ENCODE measurements at regions not wholly inside any gene's neighbourhood (a gene's known extent, or its start where the extent isn't known, plus 50 kb on each side); places are given as distances from the start of the nearest gene placed in this dataset.

GRCh38 chr12:92634730-92635129 is 68.1 kb upstream of the PLEKHG7 start:
- Histone ChIP-seq H3K4me3 (ENCODE audit: low read depth, low read length, poor library complexity, severe bottlenecking) (no peak overlapping the region), H3K27me3 (replicated peaks; ENCODE audit: insufficient read depth, low read depth, low read length, poor library complexity) (no peaks in the 10 kb centered on the region), H3K9me3 (ENCODE audit: low read depth, low read length, poor library complexity, severe bottlenecking) (no peaks in the 10 kb centered on the region), H3K4me1 (ENCODE audit: insufficient read depth, low read length, poor library complexity, severe bottlenecking) (no peaks in the 10 kb centered on the region), H3K27ac (ENCODE audit: low read depth, low read length, poor library complexity, severe bottlenecking) (no peak overlapping the region), H3K36me3 (ENCODE audit: insufficient read depth, low read length, poor library complexity, severe bottlenecking) (no peaks in the 10 kb centered on the region)
- POLR2A ChIA-PET (ENCODE audit: low non-redundant PET) = no interaction called here
- CTCF ChIA-PET = no interaction called here
- no peak for DNase-seq (ENCODE audit: low spot score)
- no TSS peak for BruUV-seq (replicated peaks)
- intact Hi-C loops (cut with micrococcal nuclease; ENCODE audit: unreplicated experiment) = no loop called here
- no peak for TF ChIP-seq EZH2 (IDR thresholded peaks at IDR 0.05; ENCODE audit: borderline replicate concordance, low read depth, low read length, poor library complexity, severe bottlenecking)
- TF ChIP-seq, protein P1, sequence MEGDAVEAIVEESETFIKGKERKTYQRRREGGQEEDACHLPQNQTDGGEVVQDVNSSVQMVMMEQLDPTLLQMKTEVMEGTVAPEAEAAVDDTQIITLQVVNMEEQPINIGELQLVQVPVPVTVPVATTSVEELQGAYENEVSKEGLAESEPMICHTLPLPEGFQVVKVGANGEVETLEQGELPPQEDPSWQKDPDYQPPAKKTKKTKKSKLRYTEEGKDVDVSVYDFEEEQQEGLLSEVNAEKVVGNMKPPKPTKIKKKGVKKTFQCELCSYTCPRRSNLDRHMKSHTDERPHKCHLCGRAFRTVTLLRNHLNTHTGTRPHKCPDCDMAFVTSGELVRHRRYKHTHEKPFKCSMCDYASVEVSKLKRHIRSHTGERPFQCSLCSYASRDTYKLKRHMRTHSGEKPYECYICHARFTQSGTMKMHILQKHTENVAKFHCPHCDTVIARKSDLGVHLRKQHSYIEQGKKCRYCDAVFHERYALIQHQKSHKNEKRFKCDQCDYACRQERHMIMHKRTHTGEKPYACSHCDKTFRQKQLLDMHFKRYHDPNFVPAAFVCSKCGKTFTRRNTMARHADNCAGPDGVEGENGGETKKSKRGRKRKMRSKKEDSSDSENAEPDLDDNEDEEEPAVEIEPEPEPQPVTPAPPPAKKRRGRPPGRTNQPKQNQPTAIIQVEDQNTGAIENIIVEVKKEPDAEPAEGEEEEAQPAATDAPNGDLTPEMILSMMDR (conservative IDR thresholded peaks at IDR 0.05; ENCODE audit: low read depth, low read length) = no peak

- no TSS peak for BruUV-seq (replicated peaks)
- TF ChIP-seq EZH2 (IDR thresholded peaks at IDR 0.05; ENCODE audit: borderline replicate concordance, low read depth, low read length, poor library complexity, severe bottlenecking) = no peak
- TF ChIP-seq, protein P1 (conservative IDR thresholded peaks at IDR 0.05; ENCODE audit: low read depth, low read length) = no peak
- Histone ChIP-seq H3K27ac (ENCODE audit: low read depth, low read length, poor library complexity, severe bottlenecking) (no peak overlapping the region), H3K4me3 (ENCODE audit: low read depth, low read length, poor library complexity, severe bottlenecking) (no peak overlapping the region), H3K36me3 (ENCODE audit: insufficient read depth, low read length, poor library complexity, severe bottlenecking) (no peaks in the 10 kb centered on the region), H3K4me1 (ENCODE audit: insufficient read depth, low read length, poor library complexity, severe bottlenecking) (no peaks in the 10 kb centered on the region), H3K9me3 (ENCODE audit: low read depth, low read length, poor library complexity, severe bottlenecking) (no peaks in the 10 kb centered on the region), H3K27me3 (replicated peaks; ENCODE audit: insufficient read depth, low read depth, low read length, poor library complexity) (no peaks in the 10 kb centered on the region)
- intact Hi-C loops (cut with micrococcal nuclease; ENCODE audit: unreplicated experiment) = no loop called here
- DNase-seq (ENCODE audit: low spot score) = no peak
- POLR2A ChIA-PET (ENCODE audit: low non-redundant PET) = no interaction called here
- CTCF ChIA-PET = no interaction called here
Observed at GRCh38 chr12:92634202-92634601, 68.6 kb upstream of the PLEKHG7 start.

- Histone ChIP-seq H3K27ac (ENCODE audit: low read depth, low read length, poor library complexity, severe bottlenecking) (no peak overlapping the region), H3K4me1 (ENCODE audit: insufficient read depth, low read length, poor library complexity, severe bottlenecking) (no peaks in the 10 kb centered on the region), H3K4me3 (ENCODE audit: low read depth, low read length, poor library complexity, severe bottlenecking) (no peak overlapping the region), H3K27me3 (replicated peaks; ENCODE audit: insufficient read depth, low read depth, low read length, poor library complexity) (no peaks in the 10 kb centered on the region), H3K9me3 (ENCODE audit: low read depth, low read length, poor library complexity, severe bottlenecking) (no peaks in the 10 kb centered on the region), H3K36me3 (ENCODE audit: insufficient read depth, low read length, poor library complexity, severe bottlenecking) (no peaks in the 10 kb centered on the region)
- ChIA-PET POLR2A (ENCODE audit: low non-redundant PET) (no interaction called here), CTCF (no interaction called here)
- intact Hi-C loops (cut with micrococcal nuclease; ENCODE audit: unreplicated experiment) = no loop called here
- TF ChIP-seq, protein P1 (conservative IDR thresholded peaks at IDR 0.05; ENCODE audit: low read depth, low read length) = no peak
- no peak for TF ChIP-seq EZH2 (IDR thresholded peaks at IDR 0.05; ENCODE audit: borderline replicate concordance, low read depth, low read length, poor library complexity, severe bottlenecking)
- DNase-seq (ENCODE audit: low spot score) = no peak
- BruUV-seq (replicated peaks) = no TSS peak
Observed at GRCh38 chr12:92630968-92631367, 71.8 kb upstream of the PLEKHG7 start.

Data from A673 (cell line).